ENCODE measurements at regions not wholly inside any gene's neighbourhood (a gene's known extent, or its start where the extent isn't known, plus 50 kb on each side); places are given as distances from the start of the nearest gene placed in this dataset.

DNA sequence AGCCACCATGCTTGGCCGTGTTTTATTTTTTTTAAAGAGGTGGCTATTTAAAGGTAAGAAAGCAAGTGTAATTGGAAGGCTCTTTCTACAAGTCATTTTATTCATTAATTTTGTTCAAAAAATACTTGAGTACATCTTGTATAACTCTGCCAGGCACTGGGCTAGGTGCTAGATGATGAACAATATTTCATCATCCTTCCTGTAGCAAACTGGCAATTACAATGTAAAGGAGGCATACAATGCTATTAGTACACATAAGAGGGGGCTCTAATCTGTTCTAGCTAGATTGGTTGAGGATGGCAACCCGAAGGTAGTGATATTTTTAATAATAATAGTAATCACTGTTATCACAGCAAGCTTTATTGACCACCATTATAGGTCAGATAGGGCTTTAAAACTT, 215.5 kb upstream of the KLF14 start:
- Histone ChIP-seq H3K4me1 (peaks cover 0 to 7% of the 10 kb centered on the region in 2 donors), H3K4me3 (no peak overlapping the region), H3K27ac (peak overlapping the region; percentile 26 to 55), H3K9me3 (no peaks in the 10 kb centered on the region), H3K27me3 (no peaks in the 10 kb centered on the region), H3K36me3 (no peaks in the 10 kb centered on the region)
- no peak for DNase-seq
- intact Hi-C loops (cut with DNase I; ENCODE audit: low total_unique reads): no loop called here
- TF ChIP-seq, protein P1, sequence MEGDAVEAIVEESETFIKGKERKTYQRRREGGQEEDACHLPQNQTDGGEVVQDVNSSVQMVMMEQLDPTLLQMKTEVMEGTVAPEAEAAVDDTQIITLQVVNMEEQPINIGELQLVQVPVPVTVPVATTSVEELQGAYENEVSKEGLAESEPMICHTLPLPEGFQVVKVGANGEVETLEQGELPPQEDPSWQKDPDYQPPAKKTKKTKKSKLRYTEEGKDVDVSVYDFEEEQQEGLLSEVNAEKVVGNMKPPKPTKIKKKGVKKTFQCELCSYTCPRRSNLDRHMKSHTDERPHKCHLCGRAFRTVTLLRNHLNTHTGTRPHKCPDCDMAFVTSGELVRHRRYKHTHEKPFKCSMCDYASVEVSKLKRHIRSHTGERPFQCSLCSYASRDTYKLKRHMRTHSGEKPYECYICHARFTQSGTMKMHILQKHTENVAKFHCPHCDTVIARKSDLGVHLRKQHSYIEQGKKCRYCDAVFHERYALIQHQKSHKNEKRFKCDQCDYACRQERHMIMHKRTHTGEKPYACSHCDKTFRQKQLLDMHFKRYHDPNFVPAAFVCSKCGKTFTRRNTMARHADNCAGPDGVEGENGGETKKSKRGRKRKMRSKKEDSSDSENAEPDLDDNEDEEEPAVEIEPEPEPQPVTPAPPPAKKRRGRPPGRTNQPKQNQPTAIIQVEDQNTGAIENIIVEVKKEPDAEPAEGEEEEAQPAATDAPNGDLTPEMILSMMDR (IDR thresholded peaks at IDR 0.05): no peak
- TF ChIP-seq POLR2A (IDR thresholded peaks at IDR 0.05): no peak

DNA sequence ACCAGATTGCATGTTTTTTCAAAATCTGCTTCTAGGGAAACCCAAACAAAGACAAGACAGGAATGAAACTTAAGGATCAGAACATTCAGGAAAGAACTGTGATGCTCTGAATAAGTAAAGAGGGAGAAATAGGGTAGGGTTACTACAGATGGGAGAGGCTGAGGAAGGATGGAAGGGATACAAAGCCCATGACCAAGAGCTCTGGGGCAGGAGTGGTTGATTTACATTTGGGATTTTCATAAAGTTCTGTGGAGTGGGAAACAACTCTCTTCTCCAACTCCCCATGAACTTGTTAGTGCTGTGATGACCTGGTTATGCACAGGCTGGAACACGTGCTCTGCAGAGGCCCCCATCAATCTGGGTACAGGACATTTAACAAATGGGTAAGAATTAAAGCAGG, 216.0 kb upstream of the KLF14 start:
- H3K36me3 ChIP-seq: no peaks in the 10 kb centered on the region
- no peaks in the 10 kb centered on the region for H3K9me3 ChIP-seq
- DNase-seq: no peak
- TF ChIP-seq POLR2A (IDR thresholded peaks at IDR 0.05): no peak
- TF ChIP-seq, protein P1 (IDR thresholded peaks at IDR 0.05): no peak
- H3K27ac ChIP-seq: peak overlapping the region; percentile 12 to 55
- H3K4me3 ChIP-seq: no peak overlapping the region
- intact Hi-C loops (cut with DNase I; ENCODE audit: low total_unique reads): no loop called here
- no peaks in the 10 kb centered on the region for H3K27me3 ChIP-seq
- peaks cover 0 to 6% of the 10 kb centered on the region in 2 donors for H3K4me1 ChIP-seq

DNA sequence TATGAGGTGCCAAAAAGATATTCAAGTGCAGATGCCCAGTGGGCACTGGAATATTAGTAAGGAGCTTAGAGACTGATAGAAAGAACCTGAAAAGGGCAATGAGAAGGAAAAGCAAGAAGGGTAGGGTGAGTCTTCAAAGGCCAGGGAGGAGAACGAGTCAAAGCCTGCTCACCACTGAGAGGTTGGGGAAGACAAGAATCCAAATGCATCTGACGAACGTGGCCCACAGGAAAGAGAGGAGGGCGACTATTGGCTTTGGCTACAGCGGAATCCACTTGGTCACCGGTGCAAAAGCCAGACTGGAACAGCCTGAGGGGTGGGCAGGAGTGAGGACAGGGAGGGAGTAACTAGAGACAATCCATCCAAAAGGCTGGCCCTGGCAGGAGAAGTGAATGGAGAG, 216.7 kb upstream of the KLF14 start:
- Histone ChIP-seq H3K27me3 (no peaks in the 10 kb centered on the region), H3K4me3 (no peak overlapping the region), H3K4me1 (peaks cover 0 to 6% of the 10 kb centered on the region in 2 donors), H3K36me3 (no peaks in the 10 kb centered on the region), H3K27ac (peak overlapping the region; percentile 12 to 55), H3K9me3 (no peaks in the 10 kb centered on the region)
- DNase-seq: no peak
- TF ChIP-seq POLR2A (IDR thresholded peaks at IDR 0.05): no peak
- TF ChIP-seq, protein P1 (IDR thresholded peaks at IDR 0.05): no peak
- intact Hi-C loops (cut with DNase I; ENCODE audit: low total_unique reads): no loop called here

DNA sequence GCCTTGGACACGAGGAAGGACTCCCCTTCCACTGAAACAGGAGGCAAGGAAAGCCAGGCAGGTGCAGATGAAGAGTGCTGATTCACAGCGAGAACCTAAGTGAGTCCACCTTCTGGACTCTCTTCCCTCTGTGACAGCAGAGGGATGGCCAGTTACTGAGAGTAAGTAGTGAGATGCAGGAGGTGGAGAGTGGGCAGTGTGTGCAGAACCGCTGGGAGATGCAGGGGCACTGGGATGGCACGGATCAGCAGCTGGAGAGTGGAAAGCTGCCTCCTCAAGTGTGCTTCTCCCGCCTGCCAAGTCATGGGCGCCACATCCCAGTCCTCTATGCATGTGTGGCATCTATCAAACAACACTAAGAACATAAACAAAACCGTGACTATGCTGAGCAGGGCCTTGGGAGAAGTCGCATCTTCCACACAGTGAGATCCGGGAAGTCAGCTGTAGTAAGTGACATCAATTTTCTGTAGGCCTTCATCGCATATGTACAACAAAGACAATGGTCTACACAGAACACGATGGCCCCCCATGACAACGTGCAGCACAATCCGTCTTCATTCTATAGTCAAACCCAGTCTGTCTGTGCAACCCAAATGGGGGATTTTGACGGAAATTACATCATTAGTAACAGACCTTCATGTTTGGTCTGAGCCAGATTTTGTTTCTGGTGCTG, 217.4 kb upstream of the KLF14 start:
- no peak for TF ChIP-seq POLR2A (IDR thresholded peaks at IDR 0.05)
- TF ChIP-seq, protein P1 (IDR thresholded peaks at IDR 0.05): no peak
- peaks cover 0 to 7% of the 10 kb centered on the region in 2 donors for H3K4me1 ChIP-seq
- peak overlapping the region; percentile 16 to 55 for H3K27ac ChIP-seq
- no peaks in the 10 kb centered on the region for H3K36me3 ChIP-seq
- intact Hi-C loops (cut with DNase I; ENCODE audit: low total_unique reads): no loop called here
- no peak overlapping the region for H3K4me3 ChIP-seq
- no peaks in the 10 kb centered on the region for H3K9me3 ChIP-seq
- DNase-seq: no peak
- no peaks in the 10 kb centered on the region for H3K27me3 ChIP-seq

DNA sequence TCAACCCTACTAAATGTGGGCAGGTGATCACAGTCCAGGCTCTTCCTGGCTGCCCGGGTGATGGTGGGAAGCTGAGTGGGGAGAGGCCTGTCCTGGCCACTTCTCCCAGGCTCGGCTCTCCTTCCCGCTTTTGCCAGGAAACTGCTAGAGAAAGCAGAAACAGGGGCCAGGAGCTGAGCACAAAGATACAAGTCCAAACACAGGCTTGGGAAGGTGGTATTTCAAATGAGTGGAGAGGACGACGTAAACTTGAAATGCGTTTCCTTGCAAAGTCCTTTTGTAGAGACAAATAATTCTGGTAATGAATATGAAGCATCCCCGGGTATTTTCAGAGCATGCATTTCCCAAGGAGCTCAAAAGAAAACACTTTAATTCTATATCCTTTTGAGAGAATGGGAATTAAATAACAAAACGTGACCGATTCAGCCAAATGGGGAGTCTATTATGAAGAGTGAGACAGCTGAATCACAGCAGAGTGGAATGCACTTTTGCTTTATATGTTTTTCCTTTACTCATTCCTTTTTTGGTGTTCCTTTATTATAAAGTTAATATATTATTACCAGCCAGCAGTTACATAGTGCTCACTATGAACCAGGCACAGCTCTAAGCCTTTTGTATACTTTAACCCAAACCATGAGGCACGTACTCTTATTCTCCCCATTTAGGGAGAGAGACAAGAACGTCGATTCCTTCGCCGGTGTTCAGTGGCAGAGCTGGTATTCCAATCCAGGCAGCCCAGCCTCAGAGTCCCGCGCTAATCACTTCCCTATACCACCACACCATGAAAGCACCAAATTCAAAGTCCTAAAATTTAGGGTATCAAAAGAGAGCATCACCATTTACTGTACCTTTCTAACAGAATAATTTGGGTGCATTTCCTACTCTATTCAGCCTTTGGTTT, 218.2 kb upstream of the KLF14 start:
- intact Hi-C loops (cut with DNase I; ENCODE audit: low total_unique reads): no loop called here
- H3K27ac ChIP-seq: peak overlapping the region; percentile 16 to 21
- H3K4me1 ChIP-seq: peaks cover 0 to 15% of the 10 kb centered on the region in 2 donors
- H3K36me3 ChIP-seq: no peaks in the 10 kb centered on the region
- H3K27me3 ChIP-seq: no peaks in the 10 kb centered on the region
- H3K4me3 ChIP-seq: no peak overlapping the region
- no peak for DNase-seq
- no peaks in the 10 kb centered on the region for H3K9me3 ChIP-seq
- TF ChIP-seq POLR2A (IDR thresholded peaks at IDR 0.05): no peak
- TF ChIP-seq, protein P1 (IDR thresholded peaks at IDR 0.05): no peak
